Panc1 (cell line): ENCODE measurements at regions not wholly inside any gene's neighbourhood (a gene's known extent, or its start where the extent isn't known, plus 50 kb on each side); places are given as distances from the start of the nearest gene placed in this dataset.

ENCODE experiments used
- ATAC-seq: fragments of 200-7000 bp; cut with Tn5 transposase; 2 replicates; pipeline ENCODE4 v1.9.1; 2020; ENCODE audit warnings: mild to moderate bottlenecking, moderate library complexity
- BruUV-seq: library from RNA; stranded (reverse); fragments of 400-500 nt; replicated peaks from 2 replicates; lab custom pipeline; 2021; lab: Mats Ljungman, UMichigan
- CTCF ChIA-PET: fragments of 300-600 bp; sonication (Branson Sonifier 250); formaldehyde crosslinking; loops from one replicate; lab custom pipeline; 2022; ENCODE audit warnings: antibody characterized with exemption; lab: Charles Lee
- POLR2A ChIA-PET: fragments of 300-600 bp; sonication (Branson Sonifier 250); formaldehyde crosslinking; loops from one replicate; lab custom pipeline; 2022; ENCODE audit warnings: antibody characterized with exemption; lab: Charles Lee
- DNase-seq: peaks from one replicate; pipeline ENCODE4 v3.0.0-alpha.2; 2010; ENCODE audit warnings: low read depth, low spot score
- H3K27ac ChIP-seq: 2 replicates; pipeline ENCODE4 v1.5.1; 2011; ENCODE audit warnings: mild to moderate bottlenecking, low read length, inconsistent platforms
- H3K27me3 ChIP-seq: fragments of 200-500 bp; sonication (Bioruptor generic); 2 replicates; pipeline ENCODE4 v1.6.0; 2014; ENCODE audit warnings: low read length, inconsistent platforms; ENCODE audit not compliant: control insufficient read depth, insufficient read depth
- H3K36me3 ChIP-seq: fragments of 200-500 bp; sonication (Bioruptor generic); 2 replicates; pipeline ENCODE4 v1.5.1; 2014; ENCODE audit warnings: inconsistent platforms, mild to moderate bottlenecking, low read length, moderate library complexity; ENCODE audit not compliant: control insufficient read depth, insufficient read depth
- H3K4me1 ChIP-seq: 2 replicates; pipeline ENCODE4 v1.5.1; 2011; ENCODE audit warnings: inconsistent platforms, mild to moderate bottlenecking, low read length, moderate library complexity; ENCODE audit not compliant: control insufficient read depth, insufficient read depth
- H3K4me3 ChIP-seq, 2 experiments: 2 replicates each; pipeline ENCODE4 v1.5.1; 2011 to 2012; ENCODE audit warnings: low read depth in 2 of 2, low read length in 2 of 2, mild to moderate bottlenecking in 2 of 2, inconsistent platforms in 1 of 2, moderate library complexity in 1 of 2
- H3K9me3 ChIP-seq: fragments of 200-500 bp; sonication (Bioruptor generic); 2 replicates; pipeline ENCODE4 v1.5.1; 2014; ENCODE audit warnings: low read depth, mild to moderate bottlenecking, inconsistent platforms, low read length, moderate library complexity; ENCODE audit not compliant: control insufficient read depth, insufficient read depth
- CTCF ChIP-seq: fragments of 450-650 bp; IDR thresholded peaks from 2 replicates; pipeline ENCODE4 v1.5.1; 2017; ENCODE audit warnings: mild to moderate bottlenecking
- POLR2AphosphoS5 ChIP-seq: IDR thresholded peaks from 2 replicates; pipeline ENCODE4 v1.6.1; 2012; ENCODE audit warnings: mild to moderate bottlenecking, low read depth, low read length, moderate library complexity
- REST ChIP-seq, 2 experiments: IDR thresholded peaks; 2 replicates each; pipeline ENCODE4 v1.6.1; 2011 to 2012; ENCODE audit warnings: low read depth in 2 of 2, control low read depth in 1 of 2, low read length in 1 of 2, mild to moderate bottlenecking in 1 of 2, moderate library complexity in 1 of 2; ENCODE audit not compliant: insufficient read depth in 1 of 2
- SIN3A ChIP-seq: IDR thresholded peaks from 2 replicates; pipeline ENCODE4 v1.6.1; 2012; ENCODE audit warnings: low read depth, mild to moderate bottlenecking, low read length, moderate library complexity, borderline replicate concordance; ENCODE audit not compliant: insufficient read depth
- TCF7L2 ChIP-seq: IDR thresholded peaks from 2 replicates; pipeline ENCODE4 v1.6.1; 2011; ENCODE audit warnings: mild to moderate bottlenecking, low read depth, low read length, inconsistent platforms
- in situ Hi-C: cut with HindIII; loops from 2 replicates; pipeline ENCODE4 v1.10.0; 2016; ENCODE audit warnings: low sequenced_read_pairs, low pct_unique_long_range_greater_than_20kb
- intact Hi-C: fragments of 100-400 bp; cut with micrococcal nuclease; formaldehyde crosslinking; loops from one replicate; pipeline ENCODE4 v1.10.0; 2022; ENCODE audit not compliant: unreplicated experiment

GRCh38 chr11:13800901-13801300 is 132.4 kb downstream of the FAR1 start:
- Histone ChIP-seq H3K9me3 (no peaks in the 10 kb centered on the region), H3K36me3 (no peaks in the 10 kb centered on the region), H3K27me3 (no peaks in the 10 kb centered on the region), H3K4me3 (no peak overlapping the region), H3K4me1 (no peaks in the 10 kb centered on the region), H3K27ac (no peak overlapping the region)
- intact Hi-C loops: no loop called here
- no peak for ATAC-seq
- in situ Hi-C loops: no loop called here
- TF ChIP-seq TCF7L2: no peak
- TF ChIP-seq SIN3A: no peak
- TF ChIP-seq POLR2AphosphoS5: no peak
- TF ChIP-seq CTCF: no peak
- no peak for TF ChIP-seq REST (IDR thresholded peaks at IDR 0.05; ENCODE audit: insufficient read depth in 1 of 2, low read depth in 2 of 2, low read length in 1 of 2)
- ChIA-PET CTCF (no interaction called here), POLR2A (no interaction called here)
- BruUV-seq: no TSS peak
- no peak for DNase-seq

DNA sequence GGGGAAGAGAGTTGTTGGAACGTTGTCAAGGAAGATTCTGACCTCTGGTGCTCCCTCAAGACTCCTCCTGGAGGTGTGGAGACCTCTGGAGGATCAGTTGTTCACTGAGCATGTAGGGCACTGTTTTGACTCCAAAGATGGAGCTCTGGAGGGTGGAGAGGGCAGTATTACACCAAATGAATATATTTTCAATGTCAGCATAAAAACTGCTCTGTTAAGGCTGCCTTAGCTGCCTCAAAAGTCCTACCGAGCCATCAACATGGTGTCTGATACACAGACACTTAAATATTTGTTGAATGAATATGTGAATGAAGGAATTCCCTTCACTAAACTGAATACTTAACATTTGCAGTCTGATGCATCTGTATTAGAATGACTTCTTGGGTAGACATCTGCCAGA is 144.2 kb upstream of the SPON1 start:
- in situ Hi-C loops (no loop called here), intact Hi-C loops (no loop called here)
- BruUV-seq: no TSS peak
- H3K9me3 ChIP-seq: no peaks in the 10 kb centered on the region
- no peaks in the 10 kb centered on the region for H3K36me3 ChIP-seq
- ChIA-PET POLR2A (no interaction called here), CTCF (no interaction called here)
- DNase-seq (no peak), ATAC-seq (no peak)
- H3K4me3 ChIP-seq: no peak overlapping the region
- TF ChIP-seq SIN3A (no peak), TCF7L2 (no peak), POLR2AphosphoS5 (no peak)
- no peak overlapping the region for H3K27ac ChIP-seq
- no peaks in the 10 kb centered on the region for H3K27me3 ChIP-seq
- no peaks in the 10 kb centered on the region for H3K4me1 ChIP-seq

DNA sequence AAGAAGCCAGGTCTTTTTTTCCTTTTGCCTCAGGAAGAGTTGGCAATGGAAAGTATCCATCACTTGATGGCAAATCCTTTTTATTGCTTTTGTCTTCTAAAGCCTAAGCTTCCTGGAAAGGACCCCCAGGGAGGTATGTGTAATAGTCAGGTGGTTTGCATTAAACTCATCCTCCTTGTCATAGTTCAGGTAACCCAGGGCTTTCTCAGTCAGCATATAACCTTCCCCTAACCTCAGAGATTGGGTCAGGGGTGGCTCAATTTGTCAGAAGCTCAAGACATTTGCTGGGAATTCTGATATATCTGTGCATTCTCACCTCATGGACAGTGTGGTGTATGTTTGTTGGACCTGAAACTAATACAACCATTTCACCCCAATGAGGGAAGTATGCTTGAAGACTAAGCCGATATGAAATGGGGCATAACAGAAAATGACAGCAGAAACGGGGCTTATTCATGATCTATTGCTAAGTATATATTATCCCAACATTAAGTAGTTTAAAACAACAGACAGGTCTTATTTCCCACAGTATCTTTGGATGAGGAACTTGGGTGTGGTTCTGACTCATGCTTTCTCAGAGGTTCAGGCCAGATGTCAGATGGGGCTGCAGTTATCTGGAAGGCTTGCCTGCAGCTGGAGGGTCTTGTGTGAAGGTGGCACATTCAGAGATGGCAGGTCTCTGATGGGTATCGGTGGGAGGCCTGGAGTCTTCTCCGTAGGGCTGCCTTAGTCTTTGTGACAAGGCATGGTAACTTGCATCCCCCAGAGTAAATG is 135.8 kb upstream of the SPON1 start:
- H3K4me1 ChIP-seq: no peaks in the 10 kb centered on the region
- DNase-seq (no peak), ATAC-seq (no peak)
- no peak overlapping the region for H3K27ac ChIP-seq
- H3K4me3 ChIP-seq: no peak overlapping the region
- no peaks in the 10 kb centered on the region for H3K9me3 ChIP-seq
- H3K36me3 ChIP-seq: no peaks in the 10 kb centered on the region
- no peaks in the 10 kb centered on the region for H3K27me3 ChIP-seq
- CTCF ChIA-PET: no interaction called here
- TF ChIP-seq TCF7L2 (no peak), REST (IDR thresholded peaks at IDR 0.05; ENCODE audit: insufficient read depth in 1 of 2, low read depth in 2 of 2, low read length in 1 of 2) (no peak), SIN3A (no peak), POLR2AphosphoS5 (no peak), CTCF (no peak)
- intact Hi-C loops (no loop called here), in situ Hi-C loops (no loop called here)
- POLR2A ChIA-PET: no interaction called here
- no TSS peak for BruUV-seq
